ENCODE measurements at regions not wholly inside any gene's neighbourhood (a gene's known extent, or its start where the extent isn't known, plus 50 kb on each side); places are given as distances from the start of the nearest gene placed in this dataset.
"Not testable (repeated sequence)": the region's sequence is repeated elsewhere in the genome, so short reads cannot be mapped to it uniquely, and the experiment has no call there.

GRCh38 chr18:55893948-55894347, 306.0 kb upstream of the TCF4 start:
- no peaks in the 10 kb centered on the region for H3K9me3 ChIP-seq (replicated peaks in 1 of 3)
- intact Hi-C loops (cut with DNase I): no loop called here
- DNase-seq: no peak
- no peaks in the 10 kb centered on the region for H3K36me3 ChIP-seq (replicated peaks in 1 of 2)
- H3K4me3 ChIP-seq: no peak overlapping the region
- 71 to 84% (median 76%) methylated on average over 5 of the region's 5 CpGs for WGBS, 4 donors
- no peak for TF ChIP-seq POLR2A (IDR thresholded peaks at IDR 0.05)
- no peak for TF ChIP-seq CTCF (IDR thresholded peaks at IDR 0.05)
- H3K27me3 ChIP-seq: no peaks in the 10 kb centered on the region
- H3K4me1 ChIP-seq (replicated peaks in 1 of 2): no peaks in the 10 kb centered on the region
- no peak overlapping the region for H3K27ac ChIP-seq

GRCh38 chr18:55892862-55893813, 305.1 kb upstream of the TCF4 start:
- 86 to 95% (median 89%) methylated on average over 15 to 28 of the region's 28 CpGs for WGBS, 4 donors
- H3K9me3 ChIP-seq (replicated peaks in 1 of 3); H3K4me1 ChIP-seq (replicated peaks in 1 of 2); H3K27ac ChIP-seq; H3K4me3 ChIP-seq; DNase-seq; intact Hi-C loops (cut with DNase I); H3K27me3 ChIP-seq; H3K36me3 ChIP-seq (replicated peaks in 1 of 2): not testable (repeated sequence)

GRCh38 chr18:55886886-55887285, 298.9 kb upstream of the TCF4 start:
- no peaks in the 10 kb centered on the region for H3K27me3 ChIP-seq
- H3K27ac ChIP-seq: no peak overlapping the region
- no peaks in the 10 kb centered on the region for H3K36me3 ChIP-seq (replicated peaks in 1 of 2)
- WGBS, 4 donors: 78 to 92% (median 88%) methylated on average over 4 of the region's 4 CpGs
- no peak for DNase-seq
- no peaks in the 10 kb centered on the region for H3K4me1 ChIP-seq (replicated peaks in 1 of 2)
- TF ChIP-seq POLR2A (IDR thresholded peaks at IDR 0.05) (no peak), CTCF (IDR thresholded peaks at IDR 0.05) (no peak)
- H3K9me3 ChIP-seq (replicated peaks in 1 of 3): no peaks in the 10 kb centered on the region
- intact Hi-C loops (cut with DNase I): no loop called here
- H3K4me3 ChIP-seq: no peak overlapping the region

GRCh38 chr18:55884498-55884897, 296.5 kb upstream of the TCF4 start:
- no peak overlapping the region for H3K4me3 ChIP-seq
- WGBS, 4 donors: 23 to 35% (median 29%) methylated on average over 2 of the region's 2 CpGs
- no peaks in the 10 kb centered on the region for H3K9me3 ChIP-seq (replicated peaks in 1 of 3)
- intact Hi-C loops (cut with DNase I): no loop called here
- no peak for DNase-seq
- no peak for TF ChIP-seq CTCF (IDR thresholded peaks at IDR 0.05)
- TF ChIP-seq POLR2A (IDR thresholded peaks at IDR 0.05): no peak
- no peaks in the 10 kb centered on the region for H3K4me1 ChIP-seq (replicated peaks in 1 of 2)
- H3K27ac ChIP-seq: no peak overlapping the region
- H3K36me3 ChIP-seq (replicated peaks in 1 of 2): no peaks in the 10 kb centered on the region
- H3K27me3 ChIP-seq: no peaks in the 10 kb centered on the region

GRCh38 chr18:55880617-55881016, 292.6 kb upstream of the TCF4 start:
- Histone ChIP-seq H3K27me3 (no peaks in the 10 kb centered on the region), H3K27ac (no peak overlapping the region), H3K9me3 (replicated peaks in 1 of 3) (no peaks in the 10 kb centered on the region), H3K36me3 (replicated peaks in 1 of 2) (no peaks in the 10 kb centered on the region), H3K4me3 (no peak overlapping the region), H3K4me1 (replicated peaks in 1 of 2) (no peaks in the 10 kb centered on the region)
- intact Hi-C loops (cut with DNase I): no loop called here
- no peak for TF ChIP-seq POLR2A (IDR thresholded peaks at IDR 0.05)
- TF ChIP-seq CTCF (IDR thresholded peaks at IDR 0.05): no peak
- no peak for DNase-seq
- WGBS, 4 donors: 77 to 86% (median 83%) methylated on average over 8 of the region's 8 CpGs
